ENCODE measurements at regions not wholly inside any gene's neighbourhood (a gene's known extent, or its start where the extent isn't known, plus 50 kb on each side); places are given as distances from the start of the nearest gene placed in this dataset.

DNA sequence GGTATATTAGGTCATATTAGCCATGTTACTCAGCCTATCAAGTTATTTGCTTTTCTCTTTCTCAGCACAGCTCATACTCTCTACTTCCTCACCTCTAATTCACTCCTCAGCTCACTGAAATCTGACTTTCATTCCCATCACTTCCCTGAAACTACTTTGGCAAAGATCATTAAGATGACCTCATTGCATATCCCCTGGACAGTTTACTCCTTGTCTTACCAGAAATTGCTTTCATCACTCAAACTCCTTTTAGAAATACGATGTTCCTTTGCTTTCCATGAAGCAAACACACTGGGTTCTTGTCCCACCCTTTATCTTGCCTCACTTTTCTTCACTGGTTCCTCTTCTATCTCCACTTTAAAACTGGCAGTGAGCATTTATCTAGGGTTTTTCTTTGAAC lies 354.4 kb downstream of the TUSC7 start:
- TF ChIP-seq, protein P1, sequence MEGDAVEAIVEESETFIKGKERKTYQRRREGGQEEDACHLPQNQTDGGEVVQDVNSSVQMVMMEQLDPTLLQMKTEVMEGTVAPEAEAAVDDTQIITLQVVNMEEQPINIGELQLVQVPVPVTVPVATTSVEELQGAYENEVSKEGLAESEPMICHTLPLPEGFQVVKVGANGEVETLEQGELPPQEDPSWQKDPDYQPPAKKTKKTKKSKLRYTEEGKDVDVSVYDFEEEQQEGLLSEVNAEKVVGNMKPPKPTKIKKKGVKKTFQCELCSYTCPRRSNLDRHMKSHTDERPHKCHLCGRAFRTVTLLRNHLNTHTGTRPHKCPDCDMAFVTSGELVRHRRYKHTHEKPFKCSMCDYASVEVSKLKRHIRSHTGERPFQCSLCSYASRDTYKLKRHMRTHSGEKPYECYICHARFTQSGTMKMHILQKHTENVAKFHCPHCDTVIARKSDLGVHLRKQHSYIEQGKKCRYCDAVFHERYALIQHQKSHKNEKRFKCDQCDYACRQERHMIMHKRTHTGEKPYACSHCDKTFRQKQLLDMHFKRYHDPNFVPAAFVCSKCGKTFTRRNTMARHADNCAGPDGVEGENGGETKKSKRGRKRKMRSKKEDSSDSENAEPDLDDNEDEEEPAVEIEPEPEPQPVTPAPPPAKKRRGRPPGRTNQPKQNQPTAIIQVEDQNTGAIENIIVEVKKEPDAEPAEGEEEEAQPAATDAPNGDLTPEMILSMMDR (IDR thresholded peaks at IDR 0.05), result no peak
- TF ChIP-seq POLR2A (IDR thresholded peaks at IDR 0.05), result no peak

Measured in adrenal gland (tissue), 5 donors.